Stimulated activated CD8-positive, alpha-beta memory T cell treated with anti-CD3 and anti-CD28 coated beads, Interleukin-15, amount 100 ng/mL, for 4 hours (primary cell): ENCODE measurements at regions not wholly inside any gene's neighbourhood (a gene's known extent, or its start where the extent isn't known, plus 50 kb on each side); places are given as distances from the start of the nearest gene placed in this dataset.
"Not testable (repeated sequence)": the region's sequence is repeated elsewhere in the genome, so short reads cannot be mapped to it uniquely, and the experiment has no call there.

Source experiments
- DNase-seq, 2 donors: peaks; one replicate each; pipeline ENCODE4 v3.0.0-alpha.2; 2020; ENCODE audit warnings: low read depth in 2 of 2

GRCh38 chr2:87198422-87198821 lies 176.8 kb upstream of the PLGLB1 start:
- not testable (repeated sequence) for DNase-seq

- not testable (repeated sequence) for DNase-seq
Measured at GRCh38 chr2:87199228-87199627, 177.6 kb upstream of the PLGLB1 start.

GRCh38 chr2:87204569-87205147 lies 183.0 kb upstream of the PLGLB1 start:
- DNase-seq: not testable (repeated sequence)

- DNase-seq: not testable (repeated sequence)
Measured at GRCh38 chr2:87212938-87213337, 191.3 kb upstream of the PLGLB1 start.

GRCh38 chr2:87217005-87217404 lies 195.4 kb upstream of the PLGLB1 start:
- not testable (repeated sequence) for DNase-seq

- DNase-seq: peak; percentile 21 to 63
Measured at GRCh38 chr2:87217741-87218410, 196.2 kb upstream of the PLGLB1 start.

GRCh38 chr2:87220651-87221050 lies 199.0 kb upstream of the PLGLB1 start:
- DNase-seq: not testable (repeated sequence)

GRCh38 chr2:87222131-87222530 lies 200.5 kb upstream of the PLGLB1 start:
- not testable (repeated sequence) for DNase-seq

- not testable (repeated sequence) for DNase-seq
Measured at GRCh38 chr2:87223873-87224272, 202.2 kb upstream of the PLGLB1 start.

- not testable (repeated sequence) for DNase-seq
Measured at GRCh38 chr2:87229091-87229689, 207.5 kb upstream of the PLGLB1 start.

- not testable (repeated sequence) for DNase-seq
Measured at GRCh38 chr2:87229964-87230363, 208.3 kb upstream of the PLGLB1 start.

GRCh38 chr2:87235333-87235981 lies 213.8 kb upstream of the PLGLB1 start:
- not testable (repeated sequence) for DNase-seq

GRCh38 chr2:87237570-87238336 lies 216.1 kb upstream of the PLGLB1 start:
- not testable (repeated sequence) for DNase-seq

- DNase-seq: not testable (repeated sequence)
Measured at GRCh38 chr2:87239558-87240215, 218.0 kb upstream of the PLGLB1 start.

- DNase-seq: not testable (repeated sequence)
Measured at GRCh38 chr2:87246066-87246717, 224.5 kb upstream of the PLGLB1 start.

- not testable (repeated sequence) for DNase-seq
Measured at GRCh38 chr2:87252046-87252445, 230.4 kb upstream of the PLGLB1 start.

- DNase-seq: not testable (repeated sequence)
Measured at GRCh38 chr2:87254562-87254961, 232.9 kb upstream of the PLGLB1 start.

GRCh38 chr2:87255410-87255809 lies 233.8 kb upstream of the PLGLB1 start:
- DNase-seq: not testable (repeated sequence)

- not testable (repeated sequence) for DNase-seq
Measured at GRCh38 chr2:87258887-87259286, 237.2 kb upstream of the PLGLB1 start.

- not testable (repeated sequence) for DNase-seq
Measured at GRCh38 chr2:87262184-87262702, 240.6 kb upstream of the PLGLB1 start.
